ENCODE measurements at regions not wholly inside any gene's neighbourhood (a gene's known extent, or its start where the extent isn't known, plus 50 kb on each side); places are given as distances from the start of the nearest gene placed in this dataset.

- Histone ChIP-seq H3K9me3 (ENCODE audit: insufficient read depth, low read length) (no peaks in the 10 kb centered on the region), H3K27me3 (ENCODE audit: low read length) (no peaks in the 10 kb centered on the region), H3F3A (ENCODE audit: insufficient read depth) (no peaks in the 10 kb centered on the region), H3K9me2 (replicated peaks; ENCODE audit: insufficient read depth, low read length) (no peaks in the 10 kb centered on the region), H4K20me1 (ENCODE audit: low read depth, low read length) (no peaks in the 10 kb centered on the region), H3K27ac (ENCODE audit: low read depth, low read length) (no peak overlapping the region), H3K79me2 (ENCODE audit: insufficient read depth, low read length) (no peaks in the 10 kb centered on the region), H2AFZ (ENCODE audit: low read depth, low read length, severe bottlenecking) (no peak overlapping the region), H3K4me3 (ENCODE audit: insufficient read depth, low read length, poor library complexity, severe bottlenecking) (no peak overlapping the region), H3K9ac (ENCODE audit: low read length) (no peak overlapping the region), H3K4me2 (ENCODE audit: low read depth, low read length, poor library complexity, severe bottlenecking) (no peak overlapping the region), H3K36me3 (ENCODE audit: low read length) (no peaks in the 10 kb centered on the region)
- no peak for TF ChIP-seq EZH2phosphoT487 (conservative IDR thresholded peaks at IDR 0.05; ENCODE audit: low read length)
- TF ChIP-seq CTCF (IDR thresholded peaks at IDR 0.05; ENCODE audit: insufficient read depth, low read length, poor library complexity, severe bottlenecking): no peak
Measured at GRCh38 chr6:102766963-102767362, 1373.5 kb downstream of the GRIK2 start.

GRCh38 chr6:102764317-102764716, 1370.8 kb downstream of the GRIK2 start:
- H4K20me1 ChIP-seq (ENCODE audit: low read depth, low read length): no peaks in the 10 kb centered on the region
- H3K4me2 ChIP-seq (ENCODE audit: low read depth, low read length, poor library complexity, severe bottlenecking): no peak overlapping the region
- no peak overlapping the region for H3K9ac ChIP-seq (ENCODE audit: low read length)
- TF ChIP-seq EZH2phosphoT487 (conservative IDR thresholded peaks at IDR 0.05; ENCODE audit: low read length) (no peak), CTCF (IDR thresholded peaks at IDR 0.05; ENCODE audit: insufficient read depth, low read length, poor library complexity, severe bottlenecking) (no peak)
- H3K79me2 ChIP-seq (ENCODE audit: insufficient read depth, low read length): no peaks in the 10 kb centered on the region
- no peak overlapping the region for H3K4me3 ChIP-seq (ENCODE audit: insufficient read depth, low read length, poor library complexity, severe bottlenecking)
- no peak overlapping the region for H3K27ac ChIP-seq (ENCODE audit: low read depth, low read length)
- H3K9me2 ChIP-seq (replicated peaks; ENCODE audit: insufficient read depth, low read length): no peaks in the 10 kb centered on the region
- H3F3A ChIP-seq (ENCODE audit: insufficient read depth): no peaks in the 10 kb centered on the region
- H3K27me3 ChIP-seq (ENCODE audit: low read length): no peaks in the 10 kb centered on the region
- H3K36me3 ChIP-seq (ENCODE audit: low read length): no peaks in the 10 kb centered on the region
- H2AFZ ChIP-seq (ENCODE audit: low read depth, low read length, severe bottlenecking): no peak overlapping the region
- H3K9me3 ChIP-seq (ENCODE audit: insufficient read depth, low read length): no peaks in the 10 kb centered on the region

- Histone ChIP-seq H3K79me2 (ENCODE audit: insufficient read depth, low read length) (no peaks in the 10 kb centered on the region), H3K9ac (ENCODE audit: low read length) (no peak overlapping the region), H3K27me3 (ENCODE audit: low read length) (no peaks in the 10 kb centered on the region), H3F3A (ENCODE audit: insufficient read depth) (no peaks in the 10 kb centered on the region), H3K9me2 (replicated peaks; ENCODE audit: insufficient read depth, low read length) (no peaks in the 10 kb centered on the region), H3K36me3 (ENCODE audit: low read length) (no peaks in the 10 kb centered on the region), H3K9me3 (ENCODE audit: insufficient read depth, low read length) (no peaks in the 10 kb centered on the region), H3K4me3 (ENCODE audit: insufficient read depth, low read length, poor library complexity, severe bottlenecking) (no peak overlapping the region), H4K20me1 (ENCODE audit: low read depth, low read length) (no peaks in the 10 kb centered on the region), H3K4me2 (ENCODE audit: low read depth, low read length, poor library complexity, severe bottlenecking) (no peak overlapping the region), H2AFZ (ENCODE audit: low read depth, low read length, severe bottlenecking) (no peak overlapping the region), H3K27ac (ENCODE audit: low read depth, low read length) (no peak overlapping the region)
- TF ChIP-seq CTCF (IDR thresholded peaks at IDR 0.05; ENCODE audit: insufficient read depth, low read length, poor library complexity, severe bottlenecking) (no peak), EZH2phosphoT487 (conservative IDR thresholded peaks at IDR 0.05; ENCODE audit: low read length) (no peak)
Measured at GRCh38 chr6:102763891-102764290, 1370.4 kb downstream of the GRIK2 start.
